ENCODE measurements at regions not wholly inside any gene's neighbourhood (a gene's known extent, or its start where the extent isn't known, plus 50 kb on each side); places are given as distances from the start of the nearest gene placed in this dataset.
"Not testable (repeated sequence)": the region's sequence is repeated elsewhere in the genome, so short reads cannot be mapped to it uniquely, and the experiment has no call there.

DNA sequence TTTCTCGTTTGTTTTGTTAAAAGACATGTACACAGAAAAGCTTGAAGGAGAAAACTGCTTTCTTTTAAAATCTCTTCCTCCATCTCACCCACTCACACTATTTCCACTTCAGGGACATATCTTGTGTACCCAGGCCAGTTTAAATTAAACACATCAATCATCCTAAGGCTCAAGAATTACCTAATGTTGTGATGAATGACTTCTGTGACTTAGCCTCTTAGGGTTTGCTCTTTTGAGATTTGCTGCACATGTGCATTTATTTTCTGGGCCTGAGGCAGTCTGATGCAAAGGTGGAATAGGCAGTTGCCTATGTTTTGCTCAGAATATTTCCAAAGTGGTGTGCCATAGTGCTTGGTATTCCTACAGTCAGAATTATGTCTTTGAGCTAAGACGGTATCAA lies 439.9 kb upstream of the CHD1 start:
- DNase-seq (ENCODE audit: low read depth in 2 of 2), result no peak
- no peak overlapping the region for H3K4me3 ChIP-seq (replicated peaks in 1 of 2; ENCODE audit: low read depth in 2 of 2, low read length in 2 of 2)
- no peak for TF ChIP-seq CTCF (IDR thresholded peaks at IDR 0.05; ENCODE audit: low read depth, low read length)

GRCh38 chr5:99355881-99356280 lies 427.1 kb upstream of the CHD1 start:
- TF ChIP-seq CTCF (IDR thresholded peaks at IDR 0.05; ENCODE audit: low read depth, low read length), result no peak
- no peak overlapping the region for H3K4me3 ChIP-seq (replicated peaks in 1 of 2; ENCODE audit: low read depth in 2 of 2, low read length in 2 of 2)
- no peak for DNase-seq (ENCODE audit: low read depth in 2 of 2)

- DNase-seq (ENCODE audit: low read depth in 2 of 2), result no peak
- no peak for TF ChIP-seq CTCF (IDR thresholded peaks at IDR 0.05; ENCODE audit: low read depth, low read length)
- H3K4me3 ChIP-seq (replicated peaks in 1 of 2; ENCODE audit: low read depth in 2 of 2, low read length in 2 of 2), result no peak overlapping the region
Measured at GRCh38 chr5:99349787-99350186, 421.0 kb upstream of the CHD1 start.

DNA sequence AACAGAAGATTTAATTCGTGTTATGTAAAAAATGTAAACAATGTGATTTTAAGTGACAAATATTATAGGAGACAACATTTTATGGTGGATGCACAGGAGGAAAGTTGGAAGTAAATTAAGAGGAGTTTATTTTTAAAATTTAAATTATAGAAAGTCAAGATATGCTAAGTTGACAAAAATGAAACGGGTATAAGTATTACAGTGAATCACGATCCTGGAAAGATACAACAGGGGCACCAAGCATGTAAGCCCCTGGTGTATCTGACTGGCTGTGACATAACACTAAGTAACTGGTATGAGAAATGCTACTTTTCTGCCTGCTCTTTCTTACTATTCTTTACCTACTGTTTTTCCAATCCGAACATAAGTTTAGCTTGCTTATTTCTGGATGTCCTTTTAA lies 419.8 kb upstream of the CHD1 start:
- DNase-seq (ENCODE audit: low read depth in 2 of 2), result no peak
- no peak overlapping the region for H3K4me3 ChIP-seq (replicated peaks in 1 of 2; ENCODE audit: low read depth in 2 of 2, low read length in 2 of 2)
- TF ChIP-seq CTCF (IDR thresholded peaks at IDR 0.05; ENCODE audit: low read depth, low read length), result no peak

DNA sequence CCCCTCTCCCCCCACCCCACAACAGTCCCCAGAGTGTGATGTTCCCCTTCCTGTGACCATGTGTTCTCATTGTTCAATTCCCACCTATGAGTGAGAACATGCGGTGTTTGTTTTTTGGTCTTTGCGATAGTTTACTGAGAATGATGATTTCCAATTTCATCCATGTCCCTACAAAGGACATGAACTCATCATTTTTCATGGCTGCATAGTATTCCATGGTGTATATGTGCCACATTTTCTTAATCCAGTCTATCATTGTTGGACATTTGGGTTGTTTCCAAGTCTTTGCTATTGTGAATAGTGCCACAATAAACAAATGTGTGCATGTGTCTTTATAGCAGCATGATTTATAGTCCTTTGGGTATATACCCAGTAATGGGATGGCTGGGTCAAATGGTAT lies 411.0 kb upstream of the CHD1 start:
- not testable (repeated sequence) for H3K4me3 ChIP-seq (replicated peaks in 1 of 2; ENCODE audit: low read depth in 2 of 2, low read length in 2 of 2); DNase-seq (ENCODE audit: low read depth in 2 of 2)

DNA sequence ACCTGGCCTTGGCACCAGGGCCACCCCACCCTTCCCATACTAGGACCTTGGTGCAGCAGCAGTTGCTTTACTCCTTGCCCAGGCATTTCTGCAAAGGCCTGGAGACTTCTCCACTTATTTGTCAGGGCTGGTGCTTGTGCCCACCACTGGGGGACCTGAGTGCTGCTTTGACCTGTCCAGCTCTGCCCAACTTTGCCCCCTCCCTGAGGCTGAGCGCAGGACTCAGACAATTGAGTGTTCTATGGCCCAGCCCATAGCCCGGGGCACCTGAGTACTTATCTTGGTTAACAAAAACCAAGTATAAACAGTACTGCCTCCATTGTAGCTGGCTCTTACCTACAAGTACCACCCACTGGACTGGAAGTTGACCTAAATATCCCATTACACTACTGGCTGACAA lies 406.1 kb upstream of the CHD1 start:
- no peak for TF ChIP-seq CTCF (IDR thresholded peaks at IDR 0.05; ENCODE audit: low read depth, low read length)
- no peak for DNase-seq (ENCODE audit: low read depth in 2 of 2)
- H3K4me3 ChIP-seq (replicated peaks in 1 of 2; ENCODE audit: low read depth in 2 of 2, low read length in 2 of 2), result no peak overlapping the region

- no peak for TF ChIP-seq CTCF (IDR thresholded peaks at IDR 0.05; ENCODE audit: low read depth, low read length)
- DNase-seq (ENCODE audit: low read depth in 2 of 2), result no peak
- H3K4me3 ChIP-seq (replicated peaks in 1 of 2; ENCODE audit: low read depth in 2 of 2, low read length in 2 of 2), result no peak overlapping the region
Measured at GRCh38 chr5:99331061-99331460, 402.3 kb upstream of the CHD1 start.

All from cardiac fibroblast (primary cell).